ENCODE measurements at regions not wholly inside any gene's neighbourhood (a gene's known extent, or its start where the extent isn't known, plus 50 kb on each side); places are given as distances from the start of the nearest gene placed in this dataset.
"Not testable (repeated sequence)": the region's sequence is repeated elsewhere in the genome, so short reads cannot be mapped to it uniquely, and the experiment has no call there.

DNA sequence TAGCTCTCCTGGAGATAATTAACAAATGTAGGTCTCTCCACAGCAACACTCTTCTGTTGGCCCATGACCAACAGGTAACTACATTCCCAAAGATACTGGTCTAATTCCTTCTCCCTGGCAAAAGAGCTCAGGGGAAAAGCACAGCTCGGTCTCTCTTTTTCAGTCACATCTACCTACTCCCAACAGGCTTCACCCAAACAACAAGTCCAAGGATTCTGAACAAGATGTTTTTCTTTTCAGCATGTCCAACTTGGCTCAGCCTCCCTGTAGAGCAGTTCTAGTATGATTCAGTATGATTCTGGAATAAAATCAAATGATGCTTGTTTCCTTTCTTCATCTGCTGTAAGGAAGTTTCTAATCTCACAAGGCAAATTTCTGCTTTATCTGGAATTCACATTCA lies 1704.8 kb upstream of the PIK3C3 start:
- DNase-seq (ENCODE audit: low spot score) = no peak

- DNase-seq (ENCODE audit: low spot score) = no peak
These were observed 1705.5 kb upstream of the PIK3C3 start for GRCh38 chr18:40249390-40250080.

GRCh38 chr18:40245612-40246011 lies 1709.4 kb upstream of the PIK3C3 start:
- DNase-seq (ENCODE audit: low spot score) = not testable (repeated sequence)

- DNase-seq (ENCODE audit: low spot score) = no peak
These were observed 1711.4 kb upstream of the PIK3C3 start for GRCh38 chr18:40243607-40244006.

GRCh38 chr18:40235836-40236235 lies 1719.2 kb upstream of the PIK3C3 start:
- DNase-seq (ENCODE audit: low spot score) = no peak

DNA sequence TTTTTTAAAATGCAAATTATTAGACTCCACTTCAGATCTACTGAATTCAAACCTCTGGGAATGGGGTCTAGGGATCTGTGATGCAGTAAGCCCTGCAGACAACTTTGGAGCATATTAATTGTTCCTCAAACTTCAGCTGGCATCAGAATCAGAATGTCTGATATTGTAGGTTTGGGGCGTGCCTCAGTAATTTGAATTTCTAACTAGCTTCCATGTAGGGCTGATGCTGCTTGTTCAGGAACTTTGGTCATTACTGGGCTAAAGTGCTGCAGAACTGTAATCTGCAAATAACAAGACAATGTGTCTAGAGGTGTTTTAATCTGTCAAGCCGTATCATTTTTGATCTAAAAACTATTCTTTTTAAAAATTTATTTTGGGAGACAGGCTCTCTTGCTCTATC lies 1719.7 kb upstream of the PIK3C3 start:
- DNase-seq (ENCODE audit: low spot score) = no peak

GRCh38 chr18:40233931-40234616 lies 1721.0 kb upstream of the PIK3C3 start:
- DNase-seq (ENCODE audit: low spot score) = no peak

DNA sequence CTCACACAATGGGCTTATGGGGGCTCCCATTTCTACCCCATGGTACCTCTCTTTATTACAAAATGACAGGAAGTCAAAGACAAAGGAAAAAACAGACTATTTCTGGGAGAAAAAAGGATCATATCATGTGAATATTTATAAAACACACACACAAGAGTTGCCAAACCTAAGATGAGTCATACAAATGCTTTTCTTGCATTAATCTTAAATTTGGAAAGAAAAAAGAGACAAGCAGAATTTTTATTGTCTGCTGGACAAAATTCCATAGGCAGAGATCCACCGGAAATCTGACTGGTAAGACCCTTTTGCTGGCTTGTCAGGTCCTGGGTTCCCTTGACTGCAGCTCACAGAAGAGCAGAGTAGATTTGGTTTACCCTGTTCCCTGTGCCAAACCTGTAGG lies 1732.3 kb upstream of the PIK3C3 start:
- no peak for DNase-seq (ENCODE audit: low spot score)

DNA sequence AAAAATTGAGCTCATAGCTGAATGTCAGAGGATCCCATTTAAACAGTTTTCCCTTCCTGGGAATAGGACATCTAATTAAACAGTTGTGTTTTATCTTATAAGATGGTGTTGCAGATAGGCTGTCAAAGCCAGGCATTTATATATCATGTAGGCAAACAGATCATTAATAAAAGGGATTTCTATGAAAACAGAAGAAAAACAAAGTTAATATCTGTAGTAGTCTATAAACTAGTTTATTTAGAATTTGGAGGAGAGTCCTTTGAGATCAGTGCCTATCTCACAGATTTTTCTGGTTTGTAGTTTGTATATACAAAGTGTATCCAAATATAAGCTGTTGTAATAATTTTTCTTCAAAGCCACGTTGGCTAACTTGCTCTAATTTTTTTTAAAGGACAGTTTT lies 1738.2 kb upstream of the PIK3C3 start:
- DNase-seq (ENCODE audit: low spot score) = no peak

DNA sequence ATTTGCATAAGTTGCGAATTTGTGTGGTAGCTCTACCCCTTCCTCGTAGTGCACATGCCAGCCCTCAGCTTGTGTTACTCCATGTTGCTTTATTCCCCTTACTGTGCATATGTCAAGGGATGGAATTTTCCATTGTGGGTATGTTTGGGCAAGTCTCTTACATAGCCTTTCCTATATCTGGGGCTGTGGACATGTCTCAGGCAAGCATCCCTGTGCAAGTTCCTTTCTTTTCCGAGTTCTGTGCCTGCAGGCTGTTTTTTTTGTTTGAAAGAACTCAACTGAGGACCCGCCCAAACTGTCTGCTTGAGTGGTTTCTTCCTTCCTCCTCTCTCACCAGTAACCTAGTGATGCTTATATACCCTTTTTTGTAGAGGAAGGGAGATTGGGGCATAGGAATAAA lies 1739.1 kb upstream of the PIK3C3 start:
- DNase-seq (ENCODE audit: low spot score) = no peak

DNA sequence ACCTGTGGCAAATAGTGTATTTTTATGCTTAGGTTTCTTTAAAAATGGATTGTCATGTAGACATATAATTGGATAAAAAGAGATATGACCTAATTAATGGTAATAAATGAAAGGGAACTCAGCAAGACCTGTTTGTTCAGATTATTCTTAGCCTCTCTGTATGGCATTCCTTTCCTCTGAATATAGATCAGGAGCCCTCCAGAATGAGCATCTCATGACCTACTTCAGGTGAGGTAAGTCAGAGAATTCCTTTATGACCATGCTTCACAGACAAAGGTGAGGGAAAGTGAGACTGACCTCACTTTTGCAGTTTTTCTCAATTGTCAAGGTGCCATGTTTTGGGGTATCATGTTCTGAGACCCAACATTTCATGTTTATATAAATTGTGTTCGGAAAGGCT lies 1744.3 kb upstream of the PIK3C3 start:
- no peak for DNase-seq (ENCODE audit: low spot score)

- no peak for DNase-seq (ENCODE audit: low spot score)
These were observed 1746.1 kb upstream of the PIK3C3 start for GRCh38 chr18:40208958-40209357.

DNA sequence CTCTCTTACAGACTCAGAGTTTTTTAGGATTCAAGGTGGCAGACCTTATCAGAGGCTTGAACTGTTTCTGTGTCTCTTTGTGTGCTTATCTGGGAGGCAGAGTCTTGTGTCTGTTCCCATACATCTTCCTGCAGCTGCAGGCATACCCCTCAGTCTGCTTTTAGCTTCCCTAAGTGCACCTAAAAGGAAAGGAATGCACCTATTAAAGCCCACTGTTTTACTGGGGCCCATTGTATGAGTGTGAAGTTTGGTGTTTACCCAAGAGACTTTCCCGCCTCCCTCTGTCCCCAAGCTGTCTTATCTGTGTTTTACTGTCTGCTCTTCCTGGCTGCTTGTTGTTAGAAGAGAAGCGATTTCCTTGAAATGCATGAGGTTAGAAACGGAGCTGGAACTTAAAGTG lies 1757.3 kb upstream of the PIK3C3 start:
- no peak for DNase-seq (ENCODE audit: low spot score)

DNA sequence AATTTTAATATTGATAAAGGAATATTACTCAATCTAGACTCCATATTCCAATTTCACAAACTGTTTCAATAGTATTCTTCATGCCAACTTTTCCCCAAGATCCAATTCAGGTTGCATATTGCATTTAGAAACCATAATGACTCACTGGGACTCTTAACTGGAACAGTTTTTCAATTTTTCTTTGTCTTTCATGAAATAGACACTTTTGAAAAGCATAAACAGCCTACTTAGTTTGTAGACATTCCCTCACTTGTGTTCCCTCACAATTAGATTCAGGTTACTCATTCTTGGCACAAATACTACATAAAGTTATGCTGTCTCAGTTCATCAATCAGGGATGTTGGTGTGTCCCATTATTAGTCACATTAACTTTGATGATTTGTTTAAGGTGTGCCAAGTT lies 1768.4 kb upstream of the PIK3C3 start:
- no peak for DNase-seq (ENCODE audit: low spot score)

GRCh38 chr18:40179729-40180461 lies 1775.1 kb upstream of the PIK3C3 start:
- DNase-seq (ENCODE audit: low spot score) = no peak

- DNase-seq (ENCODE audit: low spot score) = no peak
These were observed 1787.0 kb upstream of the PIK3C3 start for GRCh38 chr18:40168026-40168425.

DNA sequence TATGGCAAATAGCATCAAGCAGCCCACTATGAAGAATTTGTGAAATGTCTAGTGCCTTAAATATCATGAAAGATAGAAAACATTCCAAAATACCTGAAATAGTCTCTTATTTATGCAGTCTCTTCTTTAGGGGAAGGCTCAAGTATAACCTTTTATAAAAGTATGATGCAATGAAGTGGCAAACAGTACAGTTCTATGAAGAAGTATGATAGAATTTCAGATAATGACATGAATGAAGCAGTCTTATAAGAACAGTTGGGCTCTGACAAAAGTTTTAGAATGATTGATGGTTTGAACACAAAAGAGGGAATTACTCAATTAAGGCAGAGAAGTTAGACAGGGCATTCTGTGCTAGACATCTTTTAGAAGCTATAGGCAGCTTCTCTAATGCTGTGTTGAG lies 1791.8 kb upstream of the PIK3C3 start:
- DNase-seq (ENCODE audit: low spot score) = no peak

- no peak for DNase-seq (ENCODE audit: low spot score)
These were observed 1794.7 kb upstream of the PIK3C3 start for GRCh38 chr18:40160361-40160760.

DNA sequence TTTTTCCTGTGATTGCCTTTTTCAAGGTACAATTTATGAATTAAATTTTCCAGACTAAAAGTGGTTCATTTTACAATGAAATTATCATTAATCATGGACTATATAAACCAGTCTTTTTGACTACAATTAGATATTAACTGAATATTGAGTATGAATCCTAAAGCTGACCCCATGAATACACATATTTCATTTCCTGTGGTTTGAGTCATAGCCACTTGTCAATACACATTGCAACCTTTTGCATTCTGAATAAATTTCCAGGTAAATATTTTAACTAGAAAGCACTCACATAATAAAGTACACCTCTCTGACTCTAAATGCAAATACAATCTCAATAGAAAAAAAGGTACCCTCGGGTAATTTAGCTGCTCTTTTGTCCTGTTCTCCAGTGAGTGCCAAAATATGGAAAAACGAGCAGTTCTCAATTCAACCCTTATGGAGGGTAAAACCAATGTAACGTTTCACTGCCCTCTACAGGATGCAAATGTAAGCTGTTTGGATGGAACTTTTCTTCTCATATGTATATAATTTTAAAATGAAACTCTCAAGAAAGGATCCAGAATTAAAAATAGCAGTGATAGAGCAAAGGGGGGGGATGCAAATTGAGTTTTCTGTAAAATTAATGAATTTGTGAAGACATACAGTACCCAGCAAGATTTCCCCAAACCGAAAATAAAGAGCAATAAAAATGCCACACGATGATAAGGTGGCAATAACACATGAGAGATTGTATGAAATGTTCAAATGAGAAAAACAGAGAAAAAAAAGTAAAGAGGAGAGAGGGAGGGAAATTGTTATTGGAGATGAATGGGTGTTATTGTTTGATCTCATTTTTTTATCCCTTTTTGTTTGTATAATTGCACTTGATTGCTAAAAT lies 1795.7 kb upstream of the PIK3C3 start:
- DNase-seq (ENCODE audit: low spot score) = peak; percentile 20

DNA sequence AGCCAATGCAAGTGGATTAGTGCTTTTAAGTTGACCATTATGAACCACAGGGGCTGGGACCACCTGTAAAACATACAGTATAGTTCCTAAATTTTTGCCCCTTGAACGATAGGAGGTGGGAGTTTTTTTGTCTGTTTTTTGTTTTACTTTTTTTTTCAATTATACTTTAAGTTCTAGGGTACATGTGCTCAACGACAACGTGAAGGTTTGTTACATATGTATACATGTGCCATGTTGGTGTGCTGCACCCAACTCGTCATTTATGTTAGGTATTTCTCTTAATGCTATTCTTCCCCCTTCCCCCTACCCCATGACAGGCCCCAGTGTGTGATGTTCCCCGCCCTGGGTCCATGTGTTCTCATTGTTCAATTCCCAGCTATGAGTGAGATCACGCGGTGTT lies 1797.9 kb upstream of the PIK3C3 start:
- DNase-seq (ENCODE audit: low spot score) = no peak

DNA sequence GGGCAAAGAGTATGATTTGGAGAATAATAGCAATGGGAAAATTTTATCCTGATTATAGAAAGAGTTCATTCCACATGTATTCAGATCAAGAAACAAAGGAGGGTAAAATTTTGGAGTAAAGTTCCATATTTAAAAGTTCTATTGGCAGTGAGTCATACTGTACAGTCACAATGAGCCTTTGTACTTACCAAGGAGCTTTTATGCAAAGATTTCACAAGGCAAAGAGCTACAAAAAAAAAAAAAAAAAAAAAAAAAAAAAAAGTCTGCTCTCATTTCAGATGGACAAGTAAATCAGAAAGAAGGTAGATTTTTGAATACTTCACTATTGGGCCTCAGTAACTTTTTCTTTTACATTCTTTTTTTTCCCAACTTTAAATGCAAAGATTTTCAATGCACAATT lies 1802.2 kb upstream of the PIK3C3 start:
- no peak for DNase-seq (ENCODE audit: low spot score)

DNA sequence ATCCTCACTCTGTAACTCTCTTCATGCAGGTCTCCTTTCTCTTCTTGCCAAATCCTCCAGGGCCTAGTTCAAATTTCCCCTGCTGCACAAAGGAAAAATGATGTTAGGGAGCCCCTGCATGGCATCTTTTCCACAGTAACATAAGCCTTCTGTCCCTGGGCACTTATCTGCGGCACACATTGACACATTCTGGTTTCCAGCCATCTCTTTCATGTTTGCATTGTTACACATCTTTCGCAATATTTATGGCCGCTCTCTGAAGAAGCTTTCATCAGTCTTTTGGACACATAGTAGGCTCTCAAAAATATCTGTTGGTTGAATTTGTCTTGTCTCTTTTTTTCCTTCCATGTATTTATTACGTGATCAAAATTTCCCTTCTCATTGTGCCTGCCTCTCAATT lies 1806.1 kb upstream of the PIK3C3 start:
- no peak for DNase-seq (ENCODE audit: low spot score)
